Activated naive CD8-positive, alpha-beta T cell treated with anti-CD3 and anti-CD28 coated beads, Interleukin-2, amount 10 ng/mL, durations not matched to agents 7 days and 5 days (primary cell): ENCODE measurements at regions not wholly inside any gene's neighbourhood (a gene's known extent, or its start where the extent isn't known, plus 50 kb on each side); places are given as distances from the start of the nearest gene placed in this dataset.

Source experiments
- ATAC-seq: fragments of 150-1000 bp; cut with Tn5 transposase; one replicate; pipeline ENCODE4 v1.10.0; 2021; ENCODE audit warnings: low read depth, moderate library complexity
- POLR2A ChIA-PET: fragments of 350-600 bp; sonication (Branson Sonifier 250); formaldehyde crosslinking; loops from one replicate; lab custom pipeline; 2021; ENCODE audit warnings: antibody characterized with exemption; lab: Charles Lee
- DNase-seq: peaks from one replicate; pipeline ENCODE4 v3.0.0; 2021
- H3K27ac Mint-ChIP-seq: one replicate; pipeline ENCODE4 v1.8.0; 2022; ENCODE audit warnings: mild to moderate bottlenecking, mixed read lengths
- H3K27me3 Mint-ChIP-seq: one replicate; pipeline ENCODE4 v1.8.0; 2022; ENCODE audit warnings: mild to moderate bottlenecking, moderate library complexity, mixed read lengths
- H3K36me3 Mint-ChIP-seq: one replicate; pipeline ENCODE4 v1.8.0; 2021; ENCODE audit warnings: mild to moderate bottlenecking, mixed read lengths
- H3K4me1 Mint-ChIP-seq: one replicate; pipeline ENCODE4 v1.8.0; 2021; ENCODE audit warnings: mixed read lengths
- H3K4me3 Mint-ChIP-seq: one replicate; pipeline ENCODE4 v1.8.0; 2022; ENCODE audit warnings: mild to moderate bottlenecking, moderate library complexity, mixed read lengths
- H3K9me3 Mint-ChIP-seq: one replicate; pipeline ENCODE4 v1.8.0; 2021; ENCODE audit warnings: mixed read lengths

GRCh38 chr1:115409094-115410015, 71.3 kb upstream of the NGF start:
- no peaks in the 10 kb centered on the region for H3K4me1 Mint-ChIP-seq
- POLR2A ChIA-PET = no interaction called here
- no peak overlapping the region for H3K4me3 Mint-ChIP-seq
- no peaks in the 10 kb centered on the region for H3K36me3 Mint-ChIP-seq
- DNase-seq (no peak), ATAC-seq (no peak)
- no peaks in the 10 kb centered on the region for H3K27me3 Mint-ChIP-seq
- peaks cover 2% of the 10 kb centered on the region for H3K9me3 Mint-ChIP-seq
- no peak overlapping the region for H3K27ac Mint-ChIP-seq

GRCh38 chr1:115408533-115408932, 70.5 kb upstream of the NGF start:
- Mint-ChIP-seq H3K4me3 (no peak overlapping the region), H3K9me3 (peaks cover 2% of the 10 kb centered on the region), H3K4me1 (no peaks in the 10 kb centered on the region), H3K36me3 (no peaks in the 10 kb centered on the region), H3K27me3 (no peaks in the 10 kb centered on the region), H3K27ac (no peak overlapping the region)
- no peak for DNase-seq
- POLR2A ChIA-PET = no interaction called here
- ATAC-seq = no peak

- H3K27me3 Mint-ChIP-seq = no peaks in the 10 kb centered on the region
- H3K4me3 Mint-ChIP-seq = no peak overlapping the region
- no peak overlapping the region for H3K27ac Mint-ChIP-seq
- no peaks in the 10 kb centered on the region for H3K36me3 Mint-ChIP-seq
- no peaks in the 10 kb centered on the region for H3K4me1 Mint-ChIP-seq
- peaks cover 2% of the 10 kb centered on the region for H3K9me3 Mint-ChIP-seq
- ATAC-seq (no peak), DNase-seq (no peak)
- POLR2A ChIA-PET = no interaction called here
These were observed 66.9 kb upstream of the NGF start for GRCh38 chr1:115404911-115405310.

GRCh38 chr1:115402753-115403184, 64.7 kb upstream of the NGF start:
- POLR2A ChIA-PET = no interaction called here
- peaks cover 2% of the 10 kb centered on the region for H3K27me3 Mint-ChIP-seq
- peaks cover 2% of the 10 kb centered on the region for H3K9me3 Mint-ChIP-seq
- H3K36me3 Mint-ChIP-seq = no peaks in the 10 kb centered on the region
- no peaks in the 10 kb centered on the region for H3K4me1 Mint-ChIP-seq
- ATAC-seq (no peak), DNase-seq (no peak)
- H3K4me3 Mint-ChIP-seq = no peak overlapping the region
- no peak overlapping the region for H3K27ac Mint-ChIP-seq

- Mint-ChIP-seq H3K4me3 (no peak overlapping the region), H3K27me3 (peaks cover 2% of the 10 kb centered on the region), H3K27ac (no peak overlapping the region), H3K9me3 (peaks cover 2% of the 10 kb centered on the region), H3K36me3 (no peaks in the 10 kb centered on the region), H3K4me1 (no peaks in the 10 kb centered on the region)
- DNase-seq (no peak), ATAC-seq (no peak)
- POLR2A ChIA-PET = no interaction called here
These were observed 63.6 kb upstream of the NGF start for GRCh38 chr1:115401676-115402075.

- DNase-seq (no peak), ATAC-seq (no peak)
- POLR2A ChIA-PET = no interaction called here
- H3K4me3 Mint-ChIP-seq = no peak overlapping the region
- H3K27ac Mint-ChIP-seq = no peak overlapping the region
- peaks cover 2% of the 10 kb centered on the region for H3K27me3 Mint-ChIP-seq
- H3K4me1 Mint-ChIP-seq = no peaks in the 10 kb centered on the region
- H3K9me3 Mint-ChIP-seq = peaks cover 2% of the 10 kb centered on the region
- H3K36me3 Mint-ChIP-seq = no peaks in the 10 kb centered on the region
These were observed 62.8 kb upstream of the NGF start for GRCh38 chr1:115400891-115401290.

GRCh38 chr1:115400426-115400825, 62.4 kb upstream of the NGF start:
- no peaks in the 10 kb centered on the region for H3K36me3 Mint-ChIP-seq
- H3K9me3 Mint-ChIP-seq = no peaks in the 10 kb centered on the region
- no peaks in the 10 kb centered on the region for H3K4me1 Mint-ChIP-seq
- POLR2A ChIA-PET = no interaction called here
- no peak for DNase-seq
- H3K27me3 Mint-ChIP-seq = peaks cover 2% of the 10 kb centered on the region
- ATAC-seq = no peak
- no peak overlapping the region for H3K27ac Mint-ChIP-seq
- no peak overlapping the region for H3K4me3 Mint-ChIP-seq

GRCh38 chr1:115398745-115399144, 60.7 kb upstream of the NGF start:
- POLR2A ChIA-PET = no interaction called here
- H3K4me1 Mint-ChIP-seq = no peaks in the 10 kb centered on the region
- no peak overlapping the region for H3K4me3 Mint-ChIP-seq
- H3K36me3 Mint-ChIP-seq = no peaks in the 10 kb centered on the region
- DNase-seq (no peak), ATAC-seq (no peak)
- H3K27ac Mint-ChIP-seq = no peak overlapping the region
- peaks cover 2% of the 10 kb centered on the region for H3K27me3 Mint-ChIP-seq
- H3K9me3 Mint-ChIP-seq = no peaks in the 10 kb centered on the region
